Stimulated activated CD8-positive, alpha-beta memory T cell treated with anti-CD3 and anti-CD28 coated beads, Interleukin-15, amount 100 ng/mL, for 1 hour (primary cell): ENCODE measurements at regions not wholly inside any gene's neighbourhood (a gene's known extent, or its start where the extent isn't known, plus 50 kb on each side); places are given as distances from the start of the nearest gene placed in this dataset.

Experiments used
- DNase-seq: peaks from one replicate; pipeline ENCODE4 v3.0.0-alpha.2; 2020; ENCODE audit warnings: low read depth

- DNase-seq, result no peak
Measured at GRCh38 chr5:74094096-74094781, 468.2 kb downstream of the ARHGEF28 start.

GRCh38 chr5:74093561-74093960 lies 467.6 kb downstream of the ARHGEF28 start:
- no peak for DNase-seq

DNA sequence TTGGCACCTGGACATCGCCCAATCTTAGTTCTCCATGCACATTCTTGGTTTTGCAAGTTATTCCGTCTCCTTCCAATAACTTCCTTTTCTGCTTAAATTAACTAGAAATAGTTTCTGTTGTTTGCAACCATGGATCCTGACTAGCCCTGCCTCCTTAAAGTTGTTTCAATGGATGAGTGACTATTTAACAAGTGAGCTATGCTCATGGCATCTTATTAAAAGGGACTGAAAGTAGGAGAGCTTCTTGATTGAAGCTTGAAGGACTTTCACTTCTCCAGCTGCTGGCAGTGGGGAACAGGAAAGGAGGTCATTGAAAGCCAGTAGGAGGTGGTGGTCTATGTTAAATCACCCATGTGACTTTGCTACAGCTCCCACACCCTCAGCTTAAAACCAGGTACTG lies 466.8 kb downstream of the ARHGEF28 start:
- no peak for DNase-seq

- DNase-seq, result no peak
Measured at GRCh38 chr5:74085782-74086181, 459.8 kb downstream of the ARHGEF28 start.

GRCh38 chr5:74085186-74085585 lies 459.2 kb downstream of the ARHGEF28 start:
- no peak for DNase-seq

DNA sequence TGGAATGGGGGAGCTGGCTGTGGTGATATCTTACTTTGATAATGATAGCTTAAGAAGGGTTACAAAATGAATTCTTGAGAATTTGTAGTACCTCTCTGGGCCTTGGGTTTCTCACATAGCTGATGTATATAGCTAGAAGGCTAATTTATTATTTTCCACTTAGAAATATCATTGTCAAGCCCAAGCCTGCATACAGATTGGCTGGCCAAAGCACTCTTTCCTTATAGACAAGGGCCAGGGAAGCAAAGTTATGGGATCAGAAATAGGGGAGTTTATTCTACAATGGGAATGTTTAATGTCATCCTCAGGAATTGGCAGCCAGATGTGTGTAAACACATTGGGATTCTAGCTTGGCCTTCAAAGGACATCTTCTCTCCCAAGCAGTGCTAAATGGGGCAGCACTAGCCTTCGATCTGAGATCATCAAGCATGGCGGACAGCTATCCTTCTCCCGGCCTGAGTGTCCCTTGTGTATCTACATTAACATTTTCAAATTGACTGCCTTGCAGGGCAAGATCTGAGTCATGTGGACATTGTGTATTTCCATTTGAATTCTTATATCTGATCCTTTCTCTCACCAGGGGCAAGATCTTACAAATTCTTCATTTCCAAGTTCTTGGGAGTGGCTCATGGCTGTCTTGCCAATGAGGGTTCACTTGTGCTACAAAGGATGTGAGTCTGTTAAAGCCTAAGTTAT lies 457.2 kb downstream of the ARHGEF28 start:
- DNase-seq, result no peak

DNA sequence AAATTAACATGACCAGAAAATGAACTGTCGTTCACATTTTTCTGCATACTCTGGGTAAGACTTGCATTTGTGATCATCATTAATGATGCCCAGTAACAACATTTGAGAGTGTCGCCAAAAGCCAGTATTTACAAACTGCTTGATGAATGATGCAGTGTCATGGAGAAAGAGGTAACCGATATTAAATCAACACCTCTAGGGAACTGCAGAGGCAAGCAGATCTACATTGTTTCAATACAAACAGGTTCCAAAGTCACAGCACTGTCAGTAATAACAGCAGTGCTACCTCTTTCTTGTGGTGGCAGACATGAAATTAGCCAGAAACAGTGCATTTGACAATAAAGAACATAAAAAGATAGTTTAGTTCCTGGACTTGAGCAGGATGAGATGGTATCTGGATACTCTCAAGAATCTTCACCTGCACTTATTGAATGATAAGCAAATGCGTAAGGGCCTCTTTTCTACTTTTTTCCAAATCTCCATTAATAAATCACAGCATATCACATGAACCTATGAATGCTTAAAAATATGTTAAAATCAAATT lies 456.6 kb downstream of the ARHGEF28 start:
- no peak for DNase-seq

DNA sequence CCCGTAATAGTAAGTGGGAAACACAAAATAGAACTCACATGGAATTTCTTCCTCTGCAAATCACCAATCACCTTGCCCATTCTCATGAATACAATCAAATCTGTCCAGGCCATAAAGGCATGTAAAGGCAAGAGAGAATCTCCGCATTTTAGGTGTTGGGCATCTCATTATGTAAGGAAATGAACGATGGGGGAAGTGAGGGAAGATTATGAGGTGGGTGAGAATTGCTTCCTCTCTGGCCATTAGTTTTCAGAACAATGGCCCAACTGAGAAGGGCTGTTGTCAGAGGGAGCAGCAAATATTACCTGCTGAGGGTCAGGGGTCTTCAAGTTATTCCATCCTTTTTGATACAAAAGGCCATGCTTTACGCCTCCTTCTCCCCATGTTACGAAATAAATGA lies 455.1 kb downstream of the ARHGEF28 start:
- DNase-seq, result no peak

DNA sequence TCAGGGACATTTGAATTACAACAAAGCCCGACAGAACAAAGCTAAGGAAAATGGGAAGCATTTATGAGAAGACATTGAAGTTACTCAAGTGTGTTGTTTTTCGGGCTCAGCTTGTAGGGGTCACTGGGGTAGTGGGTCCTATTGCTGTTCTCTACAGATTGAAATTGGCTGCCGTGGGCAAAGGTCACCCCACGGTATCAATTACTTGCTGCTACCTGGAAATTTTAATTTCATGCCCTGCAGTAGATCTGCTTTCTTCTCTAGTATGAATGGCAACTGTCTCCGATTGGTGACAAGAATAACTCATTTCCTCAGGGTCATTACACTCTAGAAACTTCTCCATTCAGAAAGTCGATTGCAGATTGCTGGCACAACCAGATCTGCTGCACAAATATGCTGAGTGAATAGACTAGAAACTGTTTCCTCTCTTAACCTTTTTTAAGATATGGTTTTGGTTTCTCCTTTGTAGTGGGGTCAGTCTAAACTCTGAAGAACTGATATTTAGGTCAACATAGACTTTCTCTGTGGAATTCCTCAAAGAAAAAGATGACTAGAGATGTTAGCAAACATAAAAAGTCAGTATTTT lies 454.1 kb downstream of the ARHGEF28 start:
- DNase-seq, result no peak

GRCh38 chr5:74075501-74076484 lies 449.8 kb downstream of the ARHGEF28 start:
- no peak for DNase-seq

DNA sequence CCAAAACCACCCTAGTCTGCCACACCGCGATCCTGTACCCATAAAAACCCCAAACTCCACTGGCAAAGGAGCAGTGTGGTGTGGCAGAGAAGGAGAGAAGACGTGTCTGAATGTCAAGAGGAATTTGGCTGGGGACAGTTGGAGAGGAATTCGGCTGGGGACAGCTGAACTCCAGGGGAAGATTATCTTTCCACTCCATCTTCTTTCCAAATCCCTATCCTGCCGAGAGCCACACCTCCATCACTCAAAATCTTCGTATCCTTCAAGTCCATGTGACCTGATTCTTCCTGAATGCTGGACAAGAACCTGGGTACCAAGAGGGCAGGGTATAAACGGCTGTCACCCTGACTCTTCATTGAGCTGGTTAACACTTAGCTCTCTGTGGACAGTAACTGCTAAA lies 448.1 kb downstream of the ARHGEF28 start:
- DNase-seq, result no peak

DNA sequence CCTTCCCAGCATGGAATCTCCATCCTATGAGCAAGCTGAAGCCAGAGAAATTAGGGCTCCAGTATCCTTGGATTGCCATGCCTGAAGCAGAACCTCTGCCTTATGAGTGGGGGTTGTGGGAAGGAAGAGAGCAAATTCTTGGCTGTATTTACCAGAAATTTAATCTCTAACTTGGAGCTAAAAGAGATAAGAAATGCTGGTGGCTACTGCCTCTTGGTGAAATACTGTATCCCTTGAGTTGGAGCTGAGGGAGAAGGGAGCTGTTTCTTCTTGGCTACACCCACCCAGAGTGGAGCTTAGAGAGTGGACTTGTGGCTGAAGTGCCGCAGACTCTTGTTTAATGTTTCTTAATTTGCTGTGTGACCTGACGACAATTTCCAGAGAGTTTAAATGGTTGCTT lies 447.3 kb downstream of the ARHGEF28 start:
- no peak for DNase-seq

DNA sequence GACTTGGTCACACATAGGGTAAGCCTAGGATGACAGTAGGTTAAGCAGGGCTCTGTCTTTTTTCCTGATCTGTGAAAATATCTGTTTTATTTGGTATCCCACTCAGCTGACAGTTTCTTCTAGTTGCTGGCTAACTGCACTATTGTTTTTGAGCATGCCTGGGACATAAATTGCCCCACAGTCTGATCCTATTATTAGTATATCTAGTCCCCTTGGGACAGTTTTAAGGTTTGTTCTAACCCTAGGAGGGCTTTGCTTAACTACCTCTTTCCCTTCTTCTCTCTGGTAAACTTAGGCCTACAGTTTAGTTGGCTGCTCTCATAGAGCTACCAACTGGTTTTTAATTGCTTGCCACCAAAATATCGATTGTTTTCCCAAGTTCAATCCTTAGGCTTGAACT lies 446.6 kb downstream of the ARHGEF28 start:
- DNase-seq, result no peak

DNA sequence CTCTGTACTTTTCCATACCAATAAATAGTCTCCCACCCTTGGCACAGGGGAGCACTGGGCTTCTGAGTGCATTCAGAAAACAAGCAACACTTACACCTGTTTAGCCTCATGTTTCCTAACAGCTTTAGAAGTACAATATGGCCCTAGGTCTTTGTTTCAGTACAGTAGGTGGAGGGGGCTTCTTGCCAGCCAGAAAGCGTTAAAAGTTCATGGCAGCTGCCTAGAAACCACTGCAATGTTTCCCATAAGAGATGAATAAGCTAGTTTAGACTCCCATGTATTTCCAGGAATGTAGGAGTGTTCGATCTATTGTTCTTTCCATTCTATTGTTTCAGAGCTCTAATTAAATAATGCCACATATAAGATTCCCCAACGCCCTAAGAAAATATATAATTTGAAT lies 444.8 kb downstream of the ARHGEF28 start:
- DNase-seq, result no peak

GRCh38 chr5:74069741-74070140 lies 443.7 kb downstream of the ARHGEF28 start:
- no peak for DNase-seq

GRCh38 chr5:74067748-74068541 lies 441.9 kb downstream of the ARHGEF28 start:
- no peak for DNase-seq

DNA sequence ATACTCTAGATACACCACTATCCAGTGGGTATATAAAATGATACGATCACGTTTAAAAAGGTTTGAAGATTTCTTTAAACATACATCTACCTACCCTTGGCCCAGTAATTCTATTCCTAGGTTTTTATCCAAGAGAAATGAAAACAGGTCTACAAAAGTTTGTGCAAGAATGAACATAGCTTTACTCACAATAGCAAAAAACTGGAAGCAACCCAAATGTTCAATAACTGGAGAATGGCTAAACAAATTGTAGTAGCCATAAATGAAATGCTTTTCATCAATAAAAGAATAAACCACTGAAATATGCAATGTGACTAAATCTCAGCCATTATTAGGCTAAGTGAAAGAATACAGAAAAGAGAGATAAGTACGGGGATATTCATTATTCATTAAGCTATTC lies 438.9 kb downstream of the ARHGEF28 start:
- no peak for DNase-seq

- DNase-seq, result no peak
Measured at GRCh38 chr5:74064225-74064624, 438.2 kb downstream of the ARHGEF28 start.

DNA sequence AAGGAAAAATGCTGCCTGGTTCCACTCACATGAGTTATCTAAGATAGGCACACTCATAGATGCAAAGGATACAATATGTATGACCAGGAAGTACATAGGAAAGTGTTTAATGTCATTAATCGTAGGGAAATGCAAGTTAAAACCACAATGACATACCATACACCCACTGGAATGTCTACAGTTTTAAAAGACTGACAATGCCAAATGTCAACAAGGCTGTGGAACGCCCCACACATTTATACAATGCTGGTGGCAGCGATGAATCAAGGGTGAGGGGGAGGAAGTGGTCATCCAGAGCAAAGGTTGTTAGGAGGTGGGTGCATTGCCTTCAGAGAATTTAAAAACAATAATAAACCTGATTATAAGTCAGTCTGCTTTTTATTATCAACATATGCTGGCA lies 437.8 kb downstream of the ARHGEF28 start:
- no peak for DNase-seq

DNA sequence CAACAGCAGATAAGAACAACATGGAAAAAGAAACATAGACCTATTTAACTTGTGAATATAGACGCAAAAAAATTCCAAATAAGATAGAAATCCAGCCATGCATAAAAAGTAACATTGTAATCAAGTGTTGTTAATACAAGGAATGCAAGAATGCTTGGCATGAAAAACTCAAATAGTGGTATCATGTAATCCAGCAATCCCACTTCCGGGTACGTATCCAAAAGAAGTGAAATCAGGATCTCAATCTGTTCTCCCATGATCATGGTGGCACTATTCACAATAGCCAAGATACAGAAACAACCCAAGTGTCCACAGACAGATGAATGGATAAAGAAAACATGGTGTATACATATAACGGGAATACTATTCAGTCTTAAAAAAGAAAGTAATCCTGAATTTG lies 437.4 kb downstream of the ARHGEF28 start:
- no peak for DNase-seq

DNA sequence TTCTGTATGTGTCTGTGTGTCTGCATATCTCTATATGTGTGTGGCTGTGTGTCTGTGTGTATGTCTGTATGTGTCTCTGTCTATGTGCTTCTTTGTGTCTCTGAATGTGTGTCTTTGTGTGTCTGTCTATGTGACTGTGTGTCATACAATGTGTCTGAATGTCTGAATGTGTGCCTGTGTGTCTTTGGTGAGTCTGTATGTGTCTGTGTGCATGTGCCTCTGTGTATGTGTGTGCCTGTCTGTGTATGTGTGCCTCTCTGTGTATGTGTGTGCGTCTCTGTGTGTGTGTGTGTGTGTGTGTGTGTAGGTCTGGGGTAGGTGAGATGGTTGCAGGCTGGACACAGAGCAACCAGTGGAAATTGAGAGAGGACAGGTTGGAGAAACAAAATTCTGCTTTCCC lies 435.3 kb downstream of the ARHGEF28 start:
- no peak for DNase-seq
